ENCODE measurements at regions not wholly inside any gene's neighbourhood (a gene's known extent, or its start where the extent isn't known, plus 50 kb on each side); places are given as distances from the start of the nearest gene placed in this dataset.

DNA sequence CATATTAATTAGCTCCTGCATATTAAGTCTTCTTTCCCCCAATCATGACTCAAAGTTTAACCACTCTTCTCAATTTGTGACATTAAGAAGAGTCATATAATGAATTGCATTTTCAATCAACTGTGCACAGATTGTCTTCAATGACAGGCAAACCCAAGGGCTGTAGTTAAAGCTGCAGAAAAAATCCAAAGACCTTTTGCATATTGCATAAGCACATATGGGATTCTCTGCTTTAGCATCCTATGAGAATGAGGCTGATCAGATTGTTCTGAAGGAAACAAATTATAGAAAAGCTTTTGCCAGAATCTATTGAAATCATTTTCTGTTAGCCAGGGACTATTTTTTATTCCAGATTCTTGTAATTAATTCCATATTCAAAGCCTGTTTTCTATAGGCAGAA lies 112.3 kb downstream of the FAM170A start:
- TF ChIP-seq, protein P1, sequence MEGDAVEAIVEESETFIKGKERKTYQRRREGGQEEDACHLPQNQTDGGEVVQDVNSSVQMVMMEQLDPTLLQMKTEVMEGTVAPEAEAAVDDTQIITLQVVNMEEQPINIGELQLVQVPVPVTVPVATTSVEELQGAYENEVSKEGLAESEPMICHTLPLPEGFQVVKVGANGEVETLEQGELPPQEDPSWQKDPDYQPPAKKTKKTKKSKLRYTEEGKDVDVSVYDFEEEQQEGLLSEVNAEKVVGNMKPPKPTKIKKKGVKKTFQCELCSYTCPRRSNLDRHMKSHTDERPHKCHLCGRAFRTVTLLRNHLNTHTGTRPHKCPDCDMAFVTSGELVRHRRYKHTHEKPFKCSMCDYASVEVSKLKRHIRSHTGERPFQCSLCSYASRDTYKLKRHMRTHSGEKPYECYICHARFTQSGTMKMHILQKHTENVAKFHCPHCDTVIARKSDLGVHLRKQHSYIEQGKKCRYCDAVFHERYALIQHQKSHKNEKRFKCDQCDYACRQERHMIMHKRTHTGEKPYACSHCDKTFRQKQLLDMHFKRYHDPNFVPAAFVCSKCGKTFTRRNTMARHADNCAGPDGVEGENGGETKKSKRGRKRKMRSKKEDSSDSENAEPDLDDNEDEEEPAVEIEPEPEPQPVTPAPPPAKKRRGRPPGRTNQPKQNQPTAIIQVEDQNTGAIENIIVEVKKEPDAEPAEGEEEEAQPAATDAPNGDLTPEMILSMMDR (IDR thresholded peaks at IDR 0.05) = no peak
- no peak for TF ChIP-seq EP300 (IDR thresholded peaks at IDR 0.05)

Data from tibial nerve (tissue), 4 donors.